ENCODE measurements at regions not wholly inside any gene's neighbourhood (a gene's known extent, or its start where the extent isn't known, plus 50 kb on each side); places are given as distances from the start of the nearest gene placed in this dataset.

DNA sequence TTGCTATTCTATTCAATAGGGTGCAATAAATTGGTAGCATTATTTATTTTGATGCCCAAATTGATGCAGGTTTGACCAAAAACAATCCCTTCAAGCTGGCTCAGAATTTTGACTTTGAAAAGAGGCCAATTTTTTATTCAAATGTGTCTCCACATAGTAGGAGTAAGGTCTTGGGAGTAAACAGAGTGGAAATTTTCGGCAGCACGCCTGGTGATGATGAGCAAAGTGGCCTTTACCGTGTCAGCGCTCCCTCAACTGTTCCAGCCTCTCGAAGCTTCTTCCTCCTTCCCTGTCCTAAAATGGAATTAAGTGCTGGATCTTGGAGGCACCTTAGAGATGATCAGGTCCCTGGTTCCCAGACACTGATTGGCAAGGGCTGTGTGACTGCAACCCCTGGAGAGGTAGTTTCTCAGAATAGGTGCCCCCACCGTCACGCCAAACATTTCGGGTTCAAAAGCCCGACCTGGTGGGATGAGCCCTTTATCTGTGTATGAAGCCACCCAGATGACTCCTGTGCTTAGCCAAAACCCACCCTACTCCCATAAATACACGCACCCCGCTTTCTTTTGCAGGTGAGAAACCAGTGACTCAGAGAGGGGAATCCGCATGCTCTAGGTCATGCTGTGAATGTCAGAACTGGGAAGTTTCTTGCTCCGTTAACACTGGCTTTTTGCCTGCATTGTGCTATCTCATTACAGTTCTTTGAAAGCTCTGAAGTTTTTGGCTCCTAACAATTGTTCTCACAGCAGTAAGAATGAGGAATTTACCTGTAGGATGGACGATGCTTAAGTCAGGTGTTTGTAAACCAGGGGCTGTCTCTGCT, 89.1 kb downstream of the CRYGS start:
- no peak for DNase-seq
- TF ChIP-seq CTCF (conservative IDR thresholded peaks at IDR 0.05): no peak
- no peaks in the 10 kb centered on the region for H3K9me3 Mint-ChIP-seq
- 80 to 95% methylated on average over 8 to 14 of the region's 14 CpGs for WGBS, 2 experiments (ENCODE audit: insufficient coverage in 1 of 2, insufficient read length in 1 of 2)
- Histone ChIP-seq H3K4me3 (ENCODE audit: low read length) (no peak overlapping the region), H3K9ac (ENCODE audit: extremely low read depth, low read length, poor library complexity, severe bottlenecking) (no peak overlapping the region), H3K4me1 (ENCODE audit: control insufficient read depth, insufficient read depth, low read length) (peaks cover 19% of the 10 kb centered on the region), H3K9me3 (ENCODE audit: control insufficient read depth, low read length) (no peaks in the 10 kb centered on the region), H3K27ac (ENCODE audit: low read depth, low read length) (no peak overlapping the region), H3K36me3 (ENCODE audit: control insufficient read depth, insufficient read depth, low read length) (no peaks in the 10 kb centered on the region), H3K27me3 (ENCODE audit: control insufficient read depth, insufficient read depth, low read length, poor library complexity, severe bottlenecking) (no peaks in the 10 kb centered on the region)
- no peak overlapping the region for H3K4me3 Mint-ChIP-seq
- H3K4me1 Mint-ChIP-seq: peaks cover 35% of the 10 kb centered on the region
- H3K27ac Mint-ChIP-seq: no peak overlapping the region
- H3K27me3 Mint-ChIP-seq (ENCODE audit: insufficient read depth): peaks cover under 1% of the 10 kb centered on the region
- H3K36me3 Mint-ChIP-seq (ENCODE audit: low read depth): no peaks in the 10 kb centered on the region

GRCh38 chr3:186453531-186453930, 90.6 kb downstream of the CRYGS start:
- no peaks in the 10 kb centered on the region for H3K36me3 ChIP-seq (ENCODE audit: control insufficient read depth, insufficient read depth, low read length)
- no peaks in the 10 kb centered on the region for H3K27me3 Mint-ChIP-seq (ENCODE audit: insufficient read depth)
- H3K36me3 Mint-ChIP-seq (ENCODE audit: low read depth): no peaks in the 10 kb centered on the region
- H3K27me3 ChIP-seq (ENCODE audit: control insufficient read depth, insufficient read depth, low read length, poor library complexity, severe bottlenecking): no peaks in the 10 kb centered on the region
- no peak for TF ChIP-seq CTCF (conservative IDR thresholded peaks at IDR 0.05)
- no peak overlapping the region for H3K27ac ChIP-seq (ENCODE audit: low read depth, low read length)
- H3K4me1 Mint-ChIP-seq: peaks cover 32% of the 10 kb centered on the region
- no peaks in the 10 kb centered on the region for H3K9me3 Mint-ChIP-seq
- no peak overlapping the region for H3K4me3 Mint-ChIP-seq
- no peaks in the 10 kb centered on the region for H3K9me3 ChIP-seq (ENCODE audit: control insufficient read depth, low read length)
- peaks cover 16% of the 10 kb centered on the region for H3K4me1 ChIP-seq (ENCODE audit: control insufficient read depth, insufficient read depth, low read length)
- H3K27ac Mint-ChIP-seq: no peak overlapping the region
- DNase-seq: no peak
- 81 to 100% methylated on average over 3 to 4 of the region's 4 CpGs for WGBS, 2 experiments (ENCODE audit: insufficient coverage in 1 of 2, insufficient read length in 1 of 2)
- H3K9ac ChIP-seq (ENCODE audit: extremely low read depth, low read length, poor library complexity, severe bottlenecking): no peak overlapping the region
- no peak overlapping the region for H3K4me3 ChIP-seq (ENCODE audit: low read length)

GRCh38 chr3:186452517-186452916, 90.5 kb upstream of the DGKG start:
- Histone ChIP-seq H3K9me3 (ENCODE audit: control insufficient read depth, low read length) (no peaks in the 10 kb centered on the region), H3K9ac (ENCODE audit: extremely low read depth, low read length, poor library complexity, severe bottlenecking) (no peak overlapping the region), H3K36me3 (ENCODE audit: control insufficient read depth, insufficient read depth, low read length) (no peaks in the 10 kb centered on the region), H3K27me3 (ENCODE audit: control insufficient read depth, insufficient read depth, low read length, poor library complexity, severe bottlenecking) (no peaks in the 10 kb centered on the region), H3K4me3 (ENCODE audit: low read length) (no peak overlapping the region), H3K27ac (ENCODE audit: low read depth, low read length) (no peak overlapping the region), H3K4me1 (ENCODE audit: control insufficient read depth, insufficient read depth, low read length) (peaks cover 16% of the 10 kb centered on the region)
- H3K27me3 Mint-ChIP-seq (ENCODE audit: insufficient read depth): no peaks in the 10 kb centered on the region
- 90% methylated on average over 6 to 8 of the region's 8 CpGs for WGBS, 2 experiments (ENCODE audit: insufficient coverage in 1 of 2, insufficient read length in 1 of 2)
- no peak overlapping the region for H3K4me3 Mint-ChIP-seq
- peaks cover 32% of the 10 kb centered on the region for H3K4me1 Mint-ChIP-seq
- H3K36me3 Mint-ChIP-seq (ENCODE audit: low read depth): no peaks in the 10 kb centered on the region
- DNase-seq: no peak
- H3K27ac Mint-ChIP-seq: no peak overlapping the region
- no peaks in the 10 kb centered on the region for H3K9me3 Mint-ChIP-seq
- no peak for TF ChIP-seq CTCF (conservative IDR thresholded peaks at IDR 0.05)
